ENCODE measurements at regions not wholly inside any gene's neighbourhood (a gene's known extent, or its start where the extent isn't known, plus 50 kb on each side); places are given as distances from the start of the nearest gene placed in this dataset.

- no peak for TF ChIP-seq CTCF (IDR thresholded peaks at IDR 0.05)
- no peak for TF ChIP-seq POLR2A (IDR thresholded peaks at IDR 0.05)
- Histone ChIP-seq H3K4me1 (no peaks in the 10 kb centered on the region), H3K27me3 (peaks cover 0 to 4% of the 10 kb centered on the region in 2 donors), H3K4me3 (no peak overlapping the region), H3K36me3 (no peaks in the 10 kb centered on the region), H3K9me3 (no peaks in the 10 kb centered on the region), H3K27ac (no peak overlapping the region)
- 61% methylated on average over 4 of the region's 8 CpGs for WGBS (ENCODE audit: insufficient coverage, low coverage, low lambda C conversion rate, missing lambda C conversion rate)
- intact Hi-C loops (cut with DNase I): no loop called here
- DNase-seq (no peak), ATAC-seq (no peak)
Measured at GRCh38 chr3:13727890-13728289, 152.0 kb downstream of the WNT7A start.

- intact Hi-C loops (cut with DNase I): no loop called here
- Histone ChIP-seq H3K27me3 (no peaks in the 10 kb centered on the region), H3K27ac (no peak overlapping the region), H3K36me3 (no peaks in the 10 kb centered on the region), H3K4me1 (no peaks in the 10 kb centered on the region), H3K9me3 (no peaks in the 10 kb centered on the region), H3K4me3 (no peak overlapping the region)
- 60% methylated on average over 3 of the region's 4 CpGs for WGBS (ENCODE audit: insufficient coverage, low coverage, low lambda C conversion rate, missing lambda C conversion rate)
- DNase-seq (peak in 1 of 3 donors; percentile 24), ATAC-seq (no peak)
- TF ChIP-seq POLR2A (IDR thresholded peaks at IDR 0.05) (no peak), CTCF (IDR thresholded peaks at IDR 0.05) (no peak)
Measured at GRCh38 chr3:13723676-13724207, 156.1 kb downstream of the WNT7A start.

- Histone ChIP-seq H3K4me3 (no peak overlapping the region), H3K4me1 (no peaks in the 10 kb centered on the region), H3K27me3 (no peaks in the 10 kb centered on the region), H3K36me3 (no peaks in the 10 kb centered on the region), H3K27ac (no peak overlapping the region), H3K9me3 (no peaks in the 10 kb centered on the region)
- intact Hi-C loops (cut with DNase I): no loop called here
- TF ChIP-seq POLR2A (IDR thresholded peaks at IDR 0.05) (no peak), CTCF (IDR thresholded peaks at IDR 0.05) (no peak)
- ATAC-seq (no peak), DNase-seq (no peak)
Measured at GRCh38 chr3:13722178-13722577, 157.7 kb downstream of the WNT7A start.

GRCh38 chr3:13718436-13718835 is 161.4 kb downstream of the WNT7A start:
- ATAC-seq (peak in 1 of 4 donors; percentile 21), DNase-seq (peak in 2 of 3 donors; percentile 34 to 43)
- H3K36me3 ChIP-seq: no peaks in the 10 kb centered on the region
- H3K27ac ChIP-seq: no peak overlapping the region
- intact Hi-C loops (cut with DNase I): no loop called here
- no peak overlapping the region for H3K4me3 ChIP-seq
- no peaks in the 10 kb centered on the region for H3K27me3 ChIP-seq
- H3K9me3 ChIP-seq: no peaks in the 10 kb centered on the region
- no peak for TF ChIP-seq POLR2A (IDR thresholded peaks at IDR 0.05)
- no peak for TF ChIP-seq CTCF (IDR thresholded peaks at IDR 0.05)
- WGBS (ENCODE audit: insufficient coverage, low coverage, low lambda C conversion rate, missing lambda C conversion rate): no CpG with 5 or more reads among the region's 7 CpGs
- H3K4me1 ChIP-seq: no peaks in the 10 kb centered on the region

GRCh38 chr3:13718000-13718399 is 161.9 kb downstream of the WNT7A start:
- TF ChIP-seq CTCF (IDR thresholded peaks at IDR 0.05): no peak
- TF ChIP-seq POLR2A (IDR thresholded peaks at IDR 0.05): no peak
- no peaks in the 10 kb centered on the region for H3K9me3 ChIP-seq
- H3K4me3 ChIP-seq: no peak overlapping the region
- no peaks in the 10 kb centered on the region for H3K36me3 ChIP-seq
- WGBS (ENCODE audit: insufficient coverage, low coverage, low lambda C conversion rate, missing lambda C conversion rate): 60% methylated on average over 2 of the region's 2 CpGs
- ATAC-seq: no peak
- H3K27me3 ChIP-seq: no peaks in the 10 kb centered on the region
- no peak overlapping the region for H3K27ac ChIP-seq
- intact Hi-C loops (cut with DNase I): no loop called here
- H3K4me1 ChIP-seq: no peaks in the 10 kb centered on the region
- DNase-seq: peak in 1 of 3 donors; percentile 18
